MM.1S (cell line): ENCODE measurements at regions not wholly inside any gene's neighbourhood (a gene's known extent, or its start where the extent isn't known, plus 50 kb on each side); places are given as distances from the start of the nearest gene placed in this dataset.

ENCODE experiments used
- CTCF ChIP-seq: fragments of 300-600 bp; sonication (generic); IDR thresholded peaks from 2 replicates; pipeline ENCODE4 v1.5.1; 2016; ENCODE audit warnings: antibody characterized with exemption, low read length, mixed read lengths
- EZH2 ChIP-seq: fragments of 300-600 bp; sonication (generic); optimal IDR thresholded peaks from 2 replicates; pipeline ENCODE3; 2017; ENCODE audit warnings: low read depth, mild to moderate bottlenecking, antibody characterized with exemption, low read length, mixed read lengths

- no peak for TF ChIP-seq EZH2
- TF ChIP-seq CTCF: no peak
These were observed 509.0 kb upstream of the LARGE1 start for GRCh38 chr22:34429314-34429713.
